ENCODE measurements at regions not wholly inside any gene's neighbourhood (a gene's known extent, or its start where the extent isn't known, plus 50 kb on each side); places are given as distances from the start of the nearest gene placed in this dataset.
"Not testable (repeated sequence)": the region's sequence is repeated elsewhere in the genome, so short reads cannot be mapped to it uniquely, and the experiment has no call there.

- in situ Hi-C loops (cut with HindIII; ENCODE audit: low sequenced_read_pairs) = no loop called here
- no peak for DNase-seq (ENCODE audit: low read depth)
- no peak overlapping the region for H3K4me3 ChIP-seq (ENCODE audit: low read depth, low read length)
- TF ChIP-seq, protein P1, sequence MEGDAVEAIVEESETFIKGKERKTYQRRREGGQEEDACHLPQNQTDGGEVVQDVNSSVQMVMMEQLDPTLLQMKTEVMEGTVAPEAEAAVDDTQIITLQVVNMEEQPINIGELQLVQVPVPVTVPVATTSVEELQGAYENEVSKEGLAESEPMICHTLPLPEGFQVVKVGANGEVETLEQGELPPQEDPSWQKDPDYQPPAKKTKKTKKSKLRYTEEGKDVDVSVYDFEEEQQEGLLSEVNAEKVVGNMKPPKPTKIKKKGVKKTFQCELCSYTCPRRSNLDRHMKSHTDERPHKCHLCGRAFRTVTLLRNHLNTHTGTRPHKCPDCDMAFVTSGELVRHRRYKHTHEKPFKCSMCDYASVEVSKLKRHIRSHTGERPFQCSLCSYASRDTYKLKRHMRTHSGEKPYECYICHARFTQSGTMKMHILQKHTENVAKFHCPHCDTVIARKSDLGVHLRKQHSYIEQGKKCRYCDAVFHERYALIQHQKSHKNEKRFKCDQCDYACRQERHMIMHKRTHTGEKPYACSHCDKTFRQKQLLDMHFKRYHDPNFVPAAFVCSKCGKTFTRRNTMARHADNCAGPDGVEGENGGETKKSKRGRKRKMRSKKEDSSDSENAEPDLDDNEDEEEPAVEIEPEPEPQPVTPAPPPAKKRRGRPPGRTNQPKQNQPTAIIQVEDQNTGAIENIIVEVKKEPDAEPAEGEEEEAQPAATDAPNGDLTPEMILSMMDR (IDR thresholded peaks at IDR 0.05; ENCODE audit: low read depth, low read length, missing control alignments) = no peak
These were observed 210.7 kb downstream of the RASSF9 start for GRCh38 chr12:85625467-85625866.

GRCh38 chr12:85626001-85626783 lies 210.0 kb downstream of the RASSF9 start:
- in situ Hi-C loops (cut with HindIII; ENCODE audit: low sequenced_read_pairs) = no loop called here
- DNase-seq (ENCODE audit: low read depth) = peak; percentile 37

DNA sequence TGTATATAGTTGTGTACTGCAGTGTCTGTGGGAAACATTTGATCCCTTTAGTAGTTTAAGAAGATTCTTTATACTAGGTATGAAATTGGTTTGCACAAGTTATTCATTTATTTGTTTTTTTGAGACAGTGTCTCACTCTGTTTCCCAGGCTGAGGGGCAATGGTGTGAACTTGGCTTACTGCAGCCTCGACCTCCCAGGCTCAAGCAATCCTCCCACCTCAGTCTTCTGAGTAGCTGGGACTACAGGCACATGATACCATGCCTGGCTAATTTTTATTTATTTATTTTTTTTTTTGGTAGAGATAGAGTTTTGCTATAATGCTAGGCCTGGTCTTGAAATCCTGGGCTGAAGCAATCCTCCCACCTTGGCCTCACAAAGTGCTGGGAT lies 209.4 kb downstream of the RASSF9 start:
- no peak overlapping the region for H3K4me3 ChIP-seq (ENCODE audit: low read depth, low read length)
- TF ChIP-seq, protein P1 (IDR thresholded peaks at IDR 0.05; ENCODE audit: low read depth, low read length, missing control alignments) = no peak
- no peak for DNase-seq (ENCODE audit: low read depth)
- in situ Hi-C loops (cut with HindIII; ENCODE audit: low sequenced_read_pairs) = no loop called here

More at GRCh38 chr12:85626001-85626783, 210.0 kb downstream of the RASSF9 start:
- no peak overlapping the region for H3K4me3 ChIP-seq (ENCODE audit: low read depth, low read length)
- TF ChIP-seq, protein P1 (IDR thresholded peaks at IDR 0.05; ENCODE audit: low read depth, low read length, missing control alignments) = no peak

DNA sequence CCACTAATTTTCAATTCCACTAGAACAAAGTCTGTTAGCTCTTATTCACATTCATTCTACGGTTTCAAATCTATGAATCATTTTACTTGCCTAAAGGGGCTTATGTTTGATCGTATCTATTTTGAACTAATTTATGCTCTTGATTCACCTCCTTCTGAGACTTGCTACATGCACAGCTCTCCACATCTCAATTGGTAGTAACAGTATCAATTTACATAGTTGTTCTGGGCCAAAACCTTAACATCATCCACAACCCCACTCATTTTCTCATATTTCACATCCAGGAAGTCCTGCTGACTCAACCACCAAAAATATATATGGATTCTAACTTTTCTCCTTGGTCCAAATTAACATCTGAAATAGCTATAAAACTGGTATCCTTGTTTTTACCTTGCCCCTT lies 208.6 kb downstream of the RASSF9 start:
- H3K4me3 ChIP-seq (ENCODE audit: low read depth, low read length) = no peak overlapping the region

GRCh38 chr12:85628562-85628961 lies 207.6 kb downstream of the RASSF9 start:
- in situ Hi-C loops (cut with HindIII; ENCODE audit: low sequenced_read_pairs); DNase-seq (ENCODE audit: low read depth); H3K4me3 ChIP-seq (ENCODE audit: low read depth, low read length): not testable (repeated sequence)

More for the DNA sequence above, 208.6 kb downstream of the RASSF9 start:
- TF ChIP-seq, protein P1 (IDR thresholded peaks at IDR 0.05; ENCODE audit: low read depth, low read length, missing control alignments) = no peak
- in situ Hi-C loops (cut with HindIII; ENCODE audit: low sequenced_read_pairs) = no loop called here
- peak; percentile 53 for DNase-seq (ENCODE audit: low read depth)

DNA sequence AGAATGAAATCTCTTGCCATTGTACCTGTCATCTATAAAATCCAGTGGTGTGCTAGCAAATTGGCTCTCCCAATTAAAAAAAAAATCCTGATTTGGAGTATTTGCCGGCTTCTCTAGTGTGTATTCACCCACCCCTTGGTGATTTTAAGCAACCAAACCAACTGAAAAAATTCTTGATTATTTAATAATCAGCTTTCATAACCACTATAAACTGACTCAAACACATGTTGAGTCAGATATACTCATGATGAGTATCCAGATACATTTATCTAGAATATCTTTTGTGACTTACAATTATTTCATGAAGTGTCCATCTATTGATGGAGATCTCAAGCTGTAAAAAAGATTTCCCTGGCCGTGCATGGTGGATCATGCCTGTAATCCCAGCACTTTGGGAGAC lies 205.4 kb downstream of the RASSF9 start:
- TF ChIP-seq, protein P1 (IDR thresholded peaks at IDR 0.05; ENCODE audit: low read depth, low read length, missing control alignments) = no peak
- in situ Hi-C loops (cut with HindIII; ENCODE audit: low sequenced_read_pairs) = no loop called here
- no peak for DNase-seq (ENCODE audit: low read depth)
- H3K4me3 ChIP-seq (ENCODE audit: low read depth, low read length) = no peak overlapping the region

DNA sequence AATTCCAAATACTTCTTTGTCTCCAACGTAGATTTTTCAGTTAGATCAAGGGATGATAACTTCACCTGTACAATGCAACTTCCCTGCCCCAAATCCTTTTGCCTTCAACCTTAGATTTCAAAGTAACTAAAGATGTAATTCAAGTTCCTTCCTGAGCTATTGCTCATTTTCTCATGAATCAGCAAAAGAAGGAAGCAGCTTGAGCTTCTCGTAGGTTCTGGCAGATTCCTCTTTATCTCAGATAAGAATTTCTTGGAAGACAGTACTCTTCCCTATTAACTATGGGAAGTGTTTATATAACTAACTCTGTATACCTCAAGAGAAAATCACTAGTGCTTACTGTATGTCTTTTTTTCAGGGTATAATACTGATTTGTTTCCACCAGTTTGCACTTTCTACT lies 203.8 kb downstream of the RASSF9 start:
- TF ChIP-seq, protein P1 (IDR thresholded peaks at IDR 0.05; ENCODE audit: low read depth, low read length, missing control alignments) = no peak
- in situ Hi-C loops (cut with HindIII; ENCODE audit: low sequenced_read_pairs) = no loop called here
- H3K4me3 ChIP-seq (ENCODE audit: low read depth, low read length) = no peak overlapping the region
- no peak for DNase-seq (ENCODE audit: low read depth)
